H1 (cell line): ENCODE measurements at regions not wholly inside any gene's neighbourhood (a gene's known extent, or its start where the extent isn't known, plus 50 kb on each side); places are given as distances from the start of the nearest gene placed in this dataset.

ENCODE experiments used
- CTCF ChIA-PET: fragments of 300-600 bp; sonication (Branson Sonifier 250); formaldehyde crosslinking; loops from one replicate; lab custom pipeline; 2021; ENCODE audit not compliant: partially characterized antibody; lab: Charles Lee
- POLR2A ChIA-PET: fragments of 300-600 bp; sonication (Branson Sonifier 250); formaldehyde crosslinking; loops from one replicate; lab custom pipeline; 2021; ENCODE audit warnings: inconsistent platforms; ENCODE audit not compliant: partially characterized antibody; lab: Charles Lee
- DNase-seq, 2 experiments: peaks; one replicate each; pipeline versions ENCODE4 v3.0.0 to v3.0.0-alpha.2; 2010 to 2022; ENCODE audit warnings: low spot score in 2 of 2, low read depth in 1 of 2, mixed read lengths in 1 of 2
- FAIRE-seq: peaks from 2 replicates; lab custom pipeline; 2011; peaks lifted over from hg19 to GRCh38; lab: Jason Lieb, UNC
- H2AFZ ChIP-seq: 2 replicates; pipeline ENCODE4 v1.8.1; 2012; ENCODE audit warnings: low read length, inconsistent platforms
- H2AK5ac ChIP-seq: 2 replicates; pipeline ENCODE4 v1.6.1; 2013; ENCODE audit warnings: low read depth, low read length
- H2BK120ac ChIP-seq: replicated peaks from 2 replicates; pipeline ENCODE3; 2013; ENCODE audit warnings: low read depth, low read length, inconsistent platforms
- H2BK12ac ChIP-seq: 2 replicates; pipeline ENCODE4 v1.6.1; 2013; ENCODE audit warnings: low read depth, low read length
- H2BK15ac ChIP-seq: 2 replicates; pipeline ENCODE4 v1.6.1; 2013; ENCODE audit warnings: low read length
- H2BK20ac ChIP-seq: 2 replicates; pipeline ENCODE4 v1.6.1; 2013; ENCODE audit warnings: low read length
- H2BK5ac ChIP-seq: 2 replicates; pipeline ENCODE4 v1.6.1; 2013; ENCODE audit warnings: low read depth, low read length
- H3K14ac ChIP-seq: 2 replicates; pipeline ENCODE4 v1.6.1; 2013; ENCODE audit warnings: inconsistent platforms; ENCODE audit not compliant: insufficient read length
- H3K18ac ChIP-seq: 2 replicates; pipeline ENCODE4 v1.6.1; 2013; ENCODE audit warnings: low read length; ENCODE audit errors: extremely low read depth
- H3K23ac ChIP-seq: 2 replicates; pipeline ENCODE4 v1.6.1; 2013; ENCODE audit warnings: inconsistent platforms; ENCODE audit not compliant: insufficient read length
- H3K23me2 ChIP-seq: 2 replicates; pipeline ENCODE4 v1.6.1; 2013; ENCODE audit warnings: low read depth, low read length
- H3K27ac ChIP-seq: 2 replicates; pipeline ENCODE4 v1.6.1; 2011; ENCODE audit warnings: low read depth, low read length, inconsistent platforms
- H3K27me3 ChIP-seq, 4 experiments: replicated peaks in 1 of 4; 1 replicate in 1 of 4; 2 replicates in 3 of 4; pipeline versions ENCODE4 v1.6.1 to v1.8.1; 2011 to 2013; ENCODE audit warnings: low read length in 3 of 4, mild to moderate bottlenecking in 3 of 4, inconsistent platforms in 2 of 4, mixed read lengths in 2 of 4, moderate library complexity in 1 of 4; ENCODE audit not compliant: control insufficient read depth in 3 of 4, insufficient read depth in 3 of 4; ENCODE audit errors: extremely low read depth in 1 of 4
- H3K36me3 ChIP-seq, 4 experiments: 2 replicates each; pipeline versions ENCODE4 v1.6.1 to v1.8.1; 2011 to 2013; ENCODE audit warnings: mild to moderate bottlenecking in 4 of 4, low read length in 3 of 4, moderate library complexity in 2 of 4, control low read depth in 1 of 4, inconsistent platforms in 1 of 4; ENCODE audit not compliant: insufficient read depth in 4 of 4, control insufficient read depth in 2 of 4
- H3K4ac ChIP-seq: replicated peaks from 2 replicates; pipeline ENCODE3; 2013; ENCODE audit warnings: low read length, low read depth, mixed read lengths, inconsistent platforms; ENCODE audit not compliant: insufficient read length
- H3K4me1 ChIP-seq, 4 experiments: replicated peaks in 1 of 4; 1 replicate in 1 of 4; 2 replicates in 3 of 4; pipeline versions ENCODE4 v1.6.1 to v1.8.1; 2011 to 2013; ENCODE audit warnings: low read length in 3 of 4, inconsistent platforms in 2 of 4, mixed read lengths in 1 of 4; ENCODE audit not compliant: insufficient read depth in 4 of 4, control insufficient read depth in 3 of 4
- H3K4me2 ChIP-seq, 2 experiments: 2 replicates each; pipeline versions ENCODE4 v1.6.1 to v1.8.1; 2011 to 2013; ENCODE audit warnings: low read depth in 2 of 2, low read length in 2 of 2, control low read depth in 1 of 2, inconsistent platforms in 1 of 2, mild to moderate bottlenecking in 1 of 2; ENCODE audit not compliant: insufficient read depth in 1 of 2
- H3K4me3 ChIP-seq, 4 experiments: fragments of 200-600, 300-600 bp in 1 of 4; sonication (generic), shearing (Covaris generic), sonication (Bioruptor Twin) in 1 of 4; 2 replicates each; pipeline versions ENCODE4 v1.5.1 to v1.8.1; 2011 to 2016; ENCODE audit warnings: low read length in 4 of 4, low read depth in 3 of 4, control low read depth in 2 of 4, inconsistent platforms in 2 of 4, mild to moderate bottlenecking in 2 of 4, mixed read lengths in 1 of 4, moderate library complexity in 1 of 4; ENCODE audit not compliant: insufficient read depth in 2 of 4; ENCODE audit errors: extremely low read depth in 1 of 4
- H3K56ac ChIP-seq: replicated peaks from 2 replicates; pipeline ENCODE3; 2013; ENCODE audit warnings: low read depth, mild to moderate bottlenecking, mixed read lengths, low read length, inconsistent platforms; ENCODE audit not compliant: insufficient read length
- H3K79me1 ChIP-seq: 2 replicates; pipeline ENCODE4 v1.6.1; 2013; ENCODE audit warnings: low read depth, low read length, control low read depth
- H3K79me2 ChIP-seq, 2 experiments: 2 replicates each; pipeline versions ENCODE4 v1.6.1 to v1.8.1; 2012 to 2013; ENCODE audit warnings: low read length in 2 of 2, mild to moderate bottlenecking in 2 of 2, inconsistent platforms in 1 of 2; ENCODE audit not compliant: insufficient read depth in 2 of 2, control insufficient read depth in 1 of 2
- H3K9ac ChIP-seq, 4 experiments: replicated peaks in 1 of 4; 1 replicate in 1 of 4; 2 replicates in 3 of 4; pipeline versions ENCODE4 v1.6.1 to v1.8.1; 2011 to 2013; ENCODE audit warnings: low read depth in 3 of 4, low read length in 3 of 4, control low read depth in 2 of 4, mild to moderate bottlenecking in 2 of 4, moderate library complexity in 2 of 4, inconsistent platforms in 1 of 4; ENCODE audit errors: extremely low read depth in 1 of 4
- H3K9me3 ChIP-seq, 2 experiments: 2 replicates each; pipeline versions ENCODE4 v1.6.1 to v1.8.1; 2012 to 2013; ENCODE audit warnings: mild to moderate bottlenecking in 2 of 2, moderate library complexity in 2 of 2, control low read depth in 1 of 2, inconsistent platforms in 1 of 2, low read depth in 1 of 2, low read length in 1 of 2, mixed read lengths in 1 of 2; ENCODE audit not compliant: insufficient read depth in 2 of 2
- H4K20me1 ChIP-seq, 2 experiments: replicated peaks in 1 of 2; 2 replicates each; pipeline versions ENCODE3 to v1.8.1; 2011 to 2013; ENCODE audit warnings: inconsistent platforms in 2 of 2, low read length in 2 of 2, mild to moderate bottlenecking in 1 of 2; ENCODE audit not compliant: insufficient read depth in 2 of 2, control insufficient read depth in 1 of 2
- H4K5ac ChIP-seq: 2 replicates; pipeline ENCODE4 v1.6.1; 2013; ENCODE audit warnings: low read length, low read depth, mixed read lengths, inconsistent platforms; ENCODE audit not compliant: insufficient read length
- H4K8ac ChIP-seq: 2 replicates; pipeline ENCODE4 v1.8.0; 2013; ENCODE audit warnings: mild to moderate bottlenecking, moderate library complexity, low read length, inconsistent platforms; ENCODE audit not compliant: insufficient read depth; ENCODE audit errors: extremely low read depth
- H4K91ac ChIP-seq: replicated peaks from 2 replicates; pipeline ENCODE3; 2013; ENCODE audit warnings: low read length, mixed read lengths, inconsistent platforms; ENCODE audit not compliant: insufficient read length
- BCL11A ChIP-seq, 2 experiments: IDR thresholded peaks; one replicate each; pipeline ENCODE4 v1.6.1; 2011; ENCODE audit warnings: low read depth in 2 of 2, low read length in 2 of 2, mild to moderate bottlenecking in 2 of 2
- E2F6 ChIP-seq: IDR thresholded peaks from 2 replicates; pipeline ENCODE4 v1.6.1; 2012; ENCODE audit warnings: inconsistent platforms
- FOSL1 ChIP-seq: IDR thresholded peaks from 2 replicates; pipeline ENCODE4 v1.6.1; 2011; ENCODE audit warnings: mild to moderate bottlenecking, low read depth, low read length, moderate library complexity; ENCODE audit not compliant: insufficient read depth
- GABPA ChIP-seq: IDR thresholded peaks from 2 replicates; pipeline ENCODE4 v1.6.1; 2011; ENCODE audit warnings: mild to moderate bottlenecking, low read length, moderate library complexity, borderline replicate concordance; ENCODE audit not compliant: insufficient read depth
- GTF2F1 ChIP-seq: IDR thresholded peaks from 2 replicates; pipeline ENCODE4 v1.6.1; 2012; ENCODE audit warnings: low read depth, low read length, improper control_type of control experiment, borderline replicate concordance
- KDM4A ChIP-seq: IDR thresholded peaks from one replicate; pipeline ENCODE4 v1.7.1; 2012; ENCODE audit warnings: low read depth, mild to moderate bottlenecking, moderate library complexity, low read length, inconsistent platforms; ENCODE audit not compliant: severe bottlenecking
- MAFK ChIP-seq: IDR thresholded peaks from 2 replicates; pipeline ENCODE4 v1.6.1; 2012; ENCODE audit warnings: low read depth, mild to moderate bottlenecking, improper control_type of control experiment, low read length
- MAX ChIP-seq: IDR thresholded peaks from 2 replicates; pipeline ENCODE4 v1.6.1; 2012; ENCODE audit warnings: inconsistent platforms
- NRF1 ChIP-seq: IDR thresholded peaks from 2 replicates; pipeline ENCODE4 v1.6.1; 2011; ENCODE audit warnings: mild to moderate bottlenecking, low read depth, low read length, improper control_type of control experiment
- POLR2AphosphoS5 ChIP-seq: IDR thresholded peaks from 2 replicates; pipeline ENCODE4 v1.6.1; 2011; ENCODE audit warnings: low read depth, low read length
- RAD21 ChIP-seq, 2 experiments: IDR thresholded peaks in 1 of 2; conservative IDR thresholded peaks in 1 of 2; 2 replicates each; pipeline ENCODE4 v1.6.1; 2011; ENCODE audit warnings: low read depth in 2 of 2, low read length in 2 of 2, improper control_type of control experiment in 1 of 2, inconsistent platforms in 1 of 2, mild to moderate bottlenecking in 1 of 2, moderate library complexity in 1 of 2
- SP2 ChIP-seq: IDR thresholded peaks from 2 replicates; pipeline ENCODE4 v1.6.1; 2012; ENCODE audit warnings: mild to moderate bottlenecking, low read length, inconsistent platforms
- SRF ChIP-seq: IDR thresholded peaks from 2 replicates; pipeline ENCODE4 v1.6.1; 2011; ENCODE audit warnings: mild to moderate bottlenecking, low read depth, low read length, moderate library complexity
- TBP ChIP-seq: IDR thresholded peaks from 2 replicates; pipeline ENCODE4 v1.6.1; 2011; ENCODE audit warnings: low read depth, low read length, improper control_type of control experiment
- WGBS, 2 experiments: shearing (Covaris generic) in 1 of 2; methylation state at CpG; one replicate each; pipeline versions ENCODE4 v1.1.6 to v1.1.7; 2013 to 2015; ENCODE audit warnings: low lambda C conversion rate in 2 of 2, mixed read lengths in 2 of 2, inconsistent platforms in 1 of 2, low coverage in 1 of 2, missing lambda C conversion rate in 1 of 2; ENCODE audit not compliant: insufficient replicate concordance in 2 of 2, insufficient coverage in 1 of 2, insufficient read length in 1 of 2; ENCODE audit errors: extremely low coverage in 1 of 2, missing lambda C conversion rate in 1 of 2; 5-methylcytosine and 5-hydroxymethylcytosine counted together

- H3K4me2 ChIP-seq = no peak overlapping the region
- no peaks in the 10 kb centered on the region for H3K79me2 ChIP-seq
- no peak overlapping the region for H3K14ac ChIP-seq
- no peak overlapping the region for H3K27ac ChIP-seq
- H3K23me2 ChIP-seq = no peaks in the 10 kb centered on the region
- H2BK15ac ChIP-seq = no peak overlapping the region
- no peak overlapping the region for H2BK120ac ChIP-seq
- POLR2A ChIA-PET = no interaction called here
- H3K4me1 ChIP-seq = no peaks in the 10 kb centered on the region
- no peak overlapping the region for H3K23ac ChIP-seq
- peaks cover 0 to 1% of the 10 kb centered on the region in 2 experiments for H4K20me1 ChIP-seq
- no peak overlapping the region for H3K56ac ChIP-seq
- CTCF ChIA-PET = interaction anchor here (0.6 kb wide), 1 partner anchor 238 kb away, joined by 5 read pairs; no protein-coding TSS in a partner anchor
- FAIRE-seq = no peak
- H2BK20ac ChIP-seq = no peak overlapping the region
- DNase-seq = no peak
- H3K4ac ChIP-seq = no peak overlapping the region
- no peak overlapping the region for H2AK5ac ChIP-seq
- no peak overlapping the region for H2BK12ac ChIP-seq
- 88% methylated on average over 3 of the region's 3 CpGs; no CpG with 5 or more reads in 1 of the 2 experiments for WGBS, 2 experiments
- H4K5ac ChIP-seq = no peak overlapping the region
- no peak overlapping the region for H2BK5ac ChIP-seq
- H3K27me3 ChIP-seq = no peaks in the 10 kb centered on the region; a peak in 1 of 7 replicates
- H3K36me3 ChIP-seq = no peaks in the 10 kb centered on the region
- H3K9ac ChIP-seq = no peak overlapping the region
- H4K91ac ChIP-seq = no peak overlapping the region
- H3K79me1 ChIP-seq = no peaks in the 10 kb centered on the region
- no peak overlapping the region for H2AFZ ChIP-seq
- no peaks in the 10 kb centered on the region for H3K9me3 ChIP-seq
- H3K18ac ChIP-seq = no peak overlapping the region
- H4K8ac ChIP-seq = no peak overlapping the region
- no peak overlapping the region for H3K4me3 ChIP-seq
- no peak for TF ChIP-seq RAD21 (IDR thresholded peaks at IDR 0.05 in 1 of 2, conservative IDR thresholded peaks at IDR 0.05 in 1 of 2; ENCODE audit: low read depth in 2 of 2, low read length in 2 of 2)
- TF ChIP-seq BCL11A (IDR thresholded peaks at IDR 0.05; ENCODE audit: low read depth in 2 of 2, low read length in 2 of 2) = no peak
- no peak for TF ChIP-seq POLR2AphosphoS5
- no peak for TF ChIP-seq MAFK
- no peak for TF ChIP-seq SRF
- TF ChIP-seq SP2 = no peak
- no peak for TF ChIP-seq MAX
- TF ChIP-seq FOSL1 = no peak
- TF ChIP-seq NRF1 = no peak
- no peak for TF ChIP-seq GABPA
- no peak for TF ChIP-seq E2F6
- TF ChIP-seq GTF2F1 = no peak
- no peak for TF ChIP-seq KDM4A
- no peak for TF ChIP-seq TBP
These were observed 351.4 kb downstream of the ISL1 start for GRCh38 chr5:51734677-51735076.
